Calu3 (cell line): ENCODE measurements at regions not wholly inside any gene's neighbourhood (a gene's known extent, or its start where the extent isn't known, plus 50 kb on each side); places are given as distances from the start of the nearest gene placed in this dataset.

ENCODE experiments used
- BruUV-seq: library from RNA; stranded (reverse); fragments of 400-500 nt; replicated peaks from 2 replicates; lab custom pipeline; 2021; lab: Mats Ljungman, UMichigan
- CTCF ChIA-PET: fragments of 300-600 bp; sonication (Branson Sonifier 250); formaldehyde crosslinking; loops from one replicate; lab custom pipeline; 2022; ENCODE audit warnings: antibody characterized with exemption; lab: Charles Lee
- DNase-seq: peaks from one replicate; pipeline ENCODE4 v3.0.0; 2022
- H3K27ac Mint-ChIP-seq: one replicate; pipeline ENCODE4 v1.8.0; 2022; ENCODE audit warnings: mixed read lengths; ENCODE audit not compliant: unreplicated experiment
- H3K27me3 Mint-ChIP-seq: one replicate; pipeline ENCODE4 v1.8.0; 2022; ENCODE audit warnings: mixed read lengths; ENCODE audit not compliant: unreplicated experiment
- H3K36me3 Mint-ChIP-seq: one replicate; pipeline ENCODE4 v1.8.0; 2022; ENCODE audit warnings: mild to moderate bottlenecking, moderate library complexity, mixed read lengths; ENCODE audit not compliant: insufficient read depth, unreplicated experiment
- H3K4me1 Mint-ChIP-seq: one replicate; pipeline ENCODE4 v1.8.0; 2022; ENCODE audit warnings: mild to moderate bottlenecking, low read depth, mixed read lengths; ENCODE audit not compliant: unreplicated experiment
- H3K4me3 Mint-ChIP-seq: one replicate; pipeline ENCODE4 v1.8.0; 2022; ENCODE audit warnings: mild to moderate bottlenecking, low read depth, moderate library complexity, mixed read lengths; ENCODE audit not compliant: unreplicated experiment
- H3K9me3 Mint-ChIP-seq: one replicate; pipeline ENCODE4 v1.8.0; 2022; ENCODE audit warnings: low read depth, mixed read lengths; ENCODE audit not compliant: unreplicated experiment
- CTCF ChIP-seq: fragments of 200-600 bp; IDR thresholded peaks from one replicate; pipeline ENCODE4 v1.8.0; 2022; ENCODE audit warnings: antibody characterized with exemption; ENCODE audit not compliant: unreplicated experiment
- intact Hi-C: fragments of 100-400 bp; cut with micrococcal nuclease; formaldehyde crosslinking; loops from one replicate; pipeline ENCODE4 v1.10.0; 2022; ENCODE audit not compliant: unreplicated experiment

GRCh38 chr2:96431319-96431718 is 73.8 kb downstream of the NEURL3 start:
- no peak overlapping the region for H3K27ac Mint-ChIP-seq
- TF ChIP-seq CTCF = no peak
- peaks cover 17% of the 10 kb centered on the region for H3K36me3 Mint-ChIP-seq
- no peak for DNase-seq
- H3K27me3 Mint-ChIP-seq = no peaks in the 10 kb centered on the region
- CTCF ChIA-PET = no interaction called here
- BruUV-seq = no TSS peak
- no peak overlapping the region for H3K4me3 Mint-ChIP-seq
- intact Hi-C loops = no loop called here
- peaks cover 34% of the 10 kb centered on the region for H3K4me1 Mint-ChIP-seq
- peaks cover 8% of the 10 kb centered on the region for H3K9me3 Mint-ChIP-seq

- Mint-ChIP-seq H3K9me3 (peaks cover 10% of the 10 kb centered on the region), H3K36me3 (peaks cover 17% of the 10 kb centered on the region), H3K4me3 (no peak overlapping the region), H3K27me3 (no peaks in the 10 kb centered on the region), H3K27ac (no peak overlapping the region), H3K4me1 (peaks cover 34% of the 10 kb centered on the region)
- CTCF ChIA-PET = no interaction called here
- intact Hi-C loops = no loop called here
- no peak for DNase-seq
- BruUV-seq = no TSS peak
- TF ChIP-seq CTCF = no peak
Measured at GRCh38 chr2:96430394-96430988, 74.7 kb downstream of the NEURL3 start.

- Mint-ChIP-seq H3K4me1 (peaks cover 44% of the 10 kb centered on the region), H3K36me3 (peaks cover 17% of the 10 kb centered on the region), H3K9me3 (peaks cover 7% of the 10 kb centered on the region), H3K27ac (peak overlapping the region; percentile 96), H3K4me3 (peak overlapping the region; percentile 48), H3K27me3 (no peaks in the 10 kb centered on the region)
- CTCF ChIA-PET = interaction anchor here (0.6 to 1.9 kb wide), 8 partner anchors 14 to 107 kb away, joined by 3 to 12 read pairs (median 5); no protein-coding TSS in a partner anchor
- BruUV-seq = no TSS peak
- intact Hi-C loops = loop anchor here (2.0 kb wide), 1 partner anchor 15 kb away; no protein-coding TSS in a partner anchor
- DNase-seq = peak; percentile 96
- TF ChIP-seq CTCF = no peak
Measured at GRCh38 chr2:96427917-96428316, 77.2 kb downstream of the NEURL3 start.

- peak overlapping the region; percentile 96 for H3K27ac Mint-ChIP-seq
- H3K4me3 Mint-ChIP-seq = peak overlapping the region; percentile 48
- no TSS peak for BruUV-seq
- H3K4me1 Mint-ChIP-seq = peaks cover 44% of the 10 kb centered on the region
- H3K36me3 Mint-ChIP-seq = peaks cover 21% of the 10 kb centered on the region
- no peaks in the 10 kb centered on the region for H3K27me3 Mint-ChIP-seq
- intact Hi-C loops = no loop called here
- no peak for DNase-seq
- TF ChIP-seq CTCF = no peak
- H3K9me3 Mint-ChIP-seq = peaks cover 7% of the 10 kb centered on the region
- CTCF ChIA-PET = interaction anchor here (1.0 to 1.9 kb wide), 6 partner anchors 13 to 82 kb away, joined by 3 to 12 read pairs (median 6); no protein-coding TSS in a partner anchor
Measured at GRCh38 chr2:96427169-96427568, 78.0 kb downstream of the NEURL3 start.
